Activated T-cell treated with anti-CD3 and anti-CD28 coated beads, Interleukin-2, amount 50 U/mL, for 72 hours (primary cell): ENCODE measurements at regions not wholly inside any gene's neighbourhood (a gene's known extent, or its start where the extent isn't known, plus 50 kb on each side); places are given as distances from the start of the nearest gene placed in this dataset.

Experiments
- ATAC-seq, 2 donors: fragments of 150-1000 bp; cut with Tn5 transposase; replicated peaks in 1 of 2; 2 replicates each; pipeline ENCODE4 v1.10.0; 2021; ENCODE audit warnings: moderate library complexity in 2 of 2, mild to moderate bottlenecking in 1 of 2
- DNase-seq, 2 donors: peaks; one replicate each; pipeline ENCODE4 v3.0.0; 2021 to 2022; ENCODE audit warnings: mixed read lengths in 1 of 2
- H3K27ac Mint-ChIP-seq: one replicate; pipeline ENCODE4 v1.8.0; 2022; ENCODE audit warnings: mild to moderate bottlenecking, moderate library complexity, mixed read lengths
- H3K27me3 Mint-ChIP-seq: one replicate; pipeline ENCODE4 v1.8.0; 2022; ENCODE audit warnings: low read depth, mixed read lengths
- H3K36me3 Mint-ChIP-seq, 2 donors: one replicate each; pipeline ENCODE4 v1.8.0; 2022; ENCODE audit warnings: mixed read lengths in 2 of 2, mild to moderate bottlenecking in 1 of 2; ENCODE audit not compliant: insufficient read depth in 2 of 2
- H3K4me1 Mint-ChIP-seq: one replicate; pipeline ENCODE4 v1.8.0; 2022; ENCODE audit warnings: low read depth, mixed read lengths
- H3K4me3 Mint-ChIP-seq, 2 donors: one replicate each; pipeline ENCODE4 v1.8.0; 2022; ENCODE audit warnings: mild to moderate bottlenecking in 2 of 2, mixed read lengths in 2 of 2, moderate library complexity in 2 of 2
- H3K9me3 Mint-ChIP-seq, 2 donors: one replicate each; pipeline ENCODE4 v1.8.0; 2022; ENCODE audit warnings: mixed read lengths in 2 of 2

- no peak overlapping the region for H3K4me3 Mint-ChIP-seq
- H3K36me3 Mint-ChIP-seq: no peaks in the 10 kb centered on the region
- DNase-seq: no peak
- peaks cover 19% of the 10 kb centered on the region for H3K27me3 Mint-ChIP-seq
- no peak for ATAC-seq
- peaks cover 11% of the 10 kb centered on the region for H3K4me1 Mint-ChIP-seq
- no peaks in the 10 kb centered on the region for H3K9me3 Mint-ChIP-seq
- H3K27ac Mint-ChIP-seq: no peak overlapping the region
Observed at GRCh38 chr6:44054721-44055559, 72.3 kb downstream of the MRPL14 start.

- no peak for DNase-seq
- no peaks in the 10 kb centered on the region for H3K9me3 Mint-ChIP-seq
- H3K27ac Mint-ChIP-seq: no peak overlapping the region
- ATAC-seq: no peak
- peaks cover 16% of the 10 kb centered on the region for H3K4me1 Mint-ChIP-seq
- no peaks in the 10 kb centered on the region for H3K36me3 Mint-ChIP-seq
- H3K4me3 Mint-ChIP-seq: no peak overlapping the region
- peaks cover 18% of the 10 kb centered on the region for H3K27me3 Mint-ChIP-seq
Observed at GRCh38 chr6:44053760-44054556, 73.3 kb downstream of the MRPL14 start.

GRCh38 chr6:44053106-44053756 lies 74.0 kb downstream of the MRPL14 start:
- Mint-ChIP-seq H3K4me1 (peaks cover 10% of the 10 kb centered on the region), H3K36me3 (no peaks in the 10 kb centered on the region), H3K27me3 (peaks cover 10% of the 10 kb centered on the region), H3K9me3 (no peaks in the 10 kb centered on the region), H3K27ac (no peak overlapping the region), H3K4me3 (no peak overlapping the region)
- ATAC-seq: no peak
- no peak for DNase-seq

- DNase-seq (no peak), ATAC-seq (no peak)
- H3K9me3 Mint-ChIP-seq: no peaks in the 10 kb centered on the region
- no peak overlapping the region for H3K4me3 Mint-ChIP-seq
- no peaks in the 10 kb centered on the region for H3K36me3 Mint-ChIP-seq
- H3K27me3 Mint-ChIP-seq: peaks cover 3% of the 10 kb centered on the region
- H3K4me1 Mint-ChIP-seq: peaks cover 8% of the 10 kb centered on the region
- H3K27ac Mint-ChIP-seq: no peak overlapping the region
Observed at GRCh38 chr6:44052419-44053023, 74.7 kb downstream of the MRPL14 start.

- no peak for ATAC-seq
Observed at GRCh38 chr6:44051515-44051914, 75.7 kb downstream of the MRPL14 start.

GRCh38 chr6:44050872-44051505 lies 76.3 kb downstream of the MRPL14 start:
- no peaks in the 10 kb centered on the region for H3K9me3 Mint-ChIP-seq
- peaks cover 6% of the 10 kb centered on the region for H3K27me3 Mint-ChIP-seq
- peaks cover 8% of the 10 kb centered on the region for H3K4me1 Mint-ChIP-seq
- no peak overlapping the region for H3K4me3 Mint-ChIP-seq
- H3K36me3 Mint-ChIP-seq: no peaks in the 10 kb centered on the region
- no peak for DNase-seq
- ATAC-seq: no peak
- H3K27ac Mint-ChIP-seq: no peak overlapping the region

More at GRCh38 chr6:44051515-44051914, 75.7 kb downstream of the MRPL14 start:
- no peak for DNase-seq
- Mint-ChIP-seq H3K4me1 (peaks cover 8% of the 10 kb centered on the region), H3K36me3 (no peaks in the 10 kb centered on the region), H3K27ac (no peak overlapping the region), H3K4me3 (no peak overlapping the region), H3K9me3 (no peaks in the 10 kb centered on the region), H3K27me3 (peaks cover 6% of the 10 kb centered on the region)

- H3K27ac Mint-ChIP-seq: no peak overlapping the region
- peaks cover 6% of the 10 kb centered on the region for H3K27me3 Mint-ChIP-seq
- ATAC-seq (no peak), DNase-seq (no peak)
- peaks cover 8% of the 10 kb centered on the region for H3K4me1 Mint-ChIP-seq
- H3K9me3 Mint-ChIP-seq: no peaks in the 10 kb centered on the region
- no peak overlapping the region for H3K4me3 Mint-ChIP-seq
- H3K36me3 Mint-ChIP-seq: no peaks in the 10 kb centered on the region
Observed at GRCh38 chr6:44049989-44050871, 77.0 kb downstream of the MRPL14 start.

GRCh38 chr6:44049163-44049988 lies 77.9 kb downstream of the MRPL14 start:
- no peak for DNase-seq
- ATAC-seq: peak; percentile 73 to 80

GRCh38 chr6:44048277-44048676 lies 79.0 kb downstream of the MRPL14 start:
- Mint-ChIP-seq H3K36me3 (no peaks in the 10 kb centered on the region), H3K27me3 (peaks cover 6% of the 10 kb centered on the region), H3K4me1 (peaks cover 8% of the 10 kb centered on the region), H3K4me3 (no peak overlapping the region), H3K9me3 (no peaks in the 10 kb centered on the region), H3K27ac (no peak overlapping the region)
- ATAC-seq (no peak), DNase-seq (no peak)

More at GRCh38 chr6:44049163-44049988, 77.9 kb downstream of the MRPL14 start:
- Mint-ChIP-seq H3K9me3 (no peaks in the 10 kb centered on the region), H3K27me3 (peaks cover 6% of the 10 kb centered on the region), H3K27ac (no peak overlapping the region), H3K4me3 (peak overlapping the region in 1 of 2 donors; percentile 1), H3K36me3 (no peaks in the 10 kb centered on the region), H3K4me1 (peaks cover 8% of the 10 kb centered on the region)

- H3K4me3 Mint-ChIP-seq: no peak overlapping the region
- H3K9me3 Mint-ChIP-seq: no peaks in the 10 kb centered on the region
- H3K27ac Mint-ChIP-seq: no peak overlapping the region
- peaks cover 6% of the 10 kb centered on the region for H3K27me3 Mint-ChIP-seq
- no peaks in the 10 kb centered on the region for H3K36me3 Mint-ChIP-seq
- DNase-seq (no peak), ATAC-seq (no peak)
- H3K4me1 Mint-ChIP-seq: peaks cover 8% of the 10 kb centered on the region
Observed at GRCh38 chr6:44047801-44048200, 79.5 kb downstream of the MRPL14 start.

- Mint-ChIP-seq H3K27me3 (peaks cover 6% of the 10 kb centered on the region), H3K9me3 (no peaks in the 10 kb centered on the region), H3K4me3 (no peak overlapping the region), H3K27ac (no peak overlapping the region), H3K36me3 (no peaks in the 10 kb centered on the region), H3K4me1 (peaks cover 8% of the 10 kb centered on the region)
- DNase-seq (no peak), ATAC-seq (no peak)
Observed at GRCh38 chr6:44047179-44047546, 80.1 kb downstream of the MRPL14 start.
